ENCODE measurements at regions not wholly inside any gene's neighbourhood (a gene's known extent, or its start where the extent isn't known, plus 50 kb on each side); places are given as distances from the start of the nearest gene placed in this dataset.

DNA sequence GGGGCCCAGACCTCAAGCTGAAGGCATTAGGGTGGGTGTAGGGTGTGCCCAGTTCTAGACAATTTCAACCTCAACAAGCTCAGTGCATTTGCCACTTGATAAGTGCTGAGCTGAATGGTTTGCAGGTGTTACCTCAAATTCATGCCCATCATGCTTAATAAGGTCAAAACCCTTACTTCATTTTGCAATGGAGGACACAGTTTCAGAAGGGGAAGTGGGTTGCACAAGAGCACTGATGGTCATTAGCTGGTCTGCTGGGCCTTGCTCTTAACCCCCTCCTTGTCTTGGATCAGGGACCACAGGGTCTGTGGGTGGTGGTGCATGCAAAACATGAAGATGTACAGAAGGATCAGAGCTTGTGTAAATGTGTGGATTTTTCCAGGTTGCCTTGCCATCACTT lies 71.0 kb upstream of the SIRPA start:
- no peaks in the 10 kb centered on the region for H3K9me3 ChIP-seq (ENCODE audit: control insufficient read depth, low read depth, low read length)
- H3K4me3 ChIP-seq (ENCODE audit: low read length): no peak overlapping the region
- no peak overlapping the region for H3K9ac ChIP-seq (ENCODE audit: low read length)
- peaks cover 8% of the 10 kb centered on the region for H3K4me1 ChIP-seq (ENCODE audit: control insufficient read depth, low read depth, low read length)
- no peaks in the 10 kb centered on the region for H3K27me3 ChIP-seq (ENCODE audit: control insufficient read depth, insufficient read depth, low read length)
- H3K27ac ChIP-seq (ENCODE audit: low read length): no peak overlapping the region
- no peaks in the 10 kb centered on the region for H3K36me3 ChIP-seq (ENCODE audit: control insufficient read depth, low read depth, low read length)

DNA sequence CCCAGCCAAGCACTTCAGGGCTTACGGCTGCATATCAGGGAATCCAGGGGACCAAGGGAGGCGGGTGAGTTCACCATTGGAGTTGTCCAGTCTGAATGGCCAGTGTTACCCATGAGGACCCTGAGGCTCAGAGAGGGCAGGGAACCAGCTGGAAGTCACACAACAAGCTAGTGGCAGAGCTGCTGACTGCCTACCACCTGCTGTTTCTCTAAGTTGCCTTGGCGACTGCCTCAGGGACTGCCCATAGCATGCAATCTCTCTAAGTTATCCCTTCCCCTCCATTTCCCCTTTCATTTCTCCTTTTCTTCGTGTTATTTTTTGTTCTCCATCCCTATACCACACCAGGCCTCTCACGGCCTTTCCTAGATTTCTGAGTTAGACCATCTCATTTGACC lies 71.8 kb upstream of the SIRPA start:
- H3K9me3 ChIP-seq (ENCODE audit: control insufficient read depth, low read depth, low read length): no peaks in the 10 kb centered on the region
- no peak overlapping the region for H3K4me3 ChIP-seq (ENCODE audit: low read length)
- no peaks in the 10 kb centered on the region for H3K27me3 ChIP-seq (ENCODE audit: control insufficient read depth, insufficient read depth, low read length)
- H3K36me3 ChIP-seq (ENCODE audit: control insufficient read depth, low read depth, low read length): no peaks in the 10 kb centered on the region
- H3K9ac ChIP-seq (ENCODE audit: low read length): no peak overlapping the region
- H3K4me1 ChIP-seq (ENCODE audit: control insufficient read depth, low read depth, low read length): peaks cover 15% of the 10 kb centered on the region
- no peak overlapping the region for H3K27ac ChIP-seq (ENCODE audit: low read length)

DNA sequence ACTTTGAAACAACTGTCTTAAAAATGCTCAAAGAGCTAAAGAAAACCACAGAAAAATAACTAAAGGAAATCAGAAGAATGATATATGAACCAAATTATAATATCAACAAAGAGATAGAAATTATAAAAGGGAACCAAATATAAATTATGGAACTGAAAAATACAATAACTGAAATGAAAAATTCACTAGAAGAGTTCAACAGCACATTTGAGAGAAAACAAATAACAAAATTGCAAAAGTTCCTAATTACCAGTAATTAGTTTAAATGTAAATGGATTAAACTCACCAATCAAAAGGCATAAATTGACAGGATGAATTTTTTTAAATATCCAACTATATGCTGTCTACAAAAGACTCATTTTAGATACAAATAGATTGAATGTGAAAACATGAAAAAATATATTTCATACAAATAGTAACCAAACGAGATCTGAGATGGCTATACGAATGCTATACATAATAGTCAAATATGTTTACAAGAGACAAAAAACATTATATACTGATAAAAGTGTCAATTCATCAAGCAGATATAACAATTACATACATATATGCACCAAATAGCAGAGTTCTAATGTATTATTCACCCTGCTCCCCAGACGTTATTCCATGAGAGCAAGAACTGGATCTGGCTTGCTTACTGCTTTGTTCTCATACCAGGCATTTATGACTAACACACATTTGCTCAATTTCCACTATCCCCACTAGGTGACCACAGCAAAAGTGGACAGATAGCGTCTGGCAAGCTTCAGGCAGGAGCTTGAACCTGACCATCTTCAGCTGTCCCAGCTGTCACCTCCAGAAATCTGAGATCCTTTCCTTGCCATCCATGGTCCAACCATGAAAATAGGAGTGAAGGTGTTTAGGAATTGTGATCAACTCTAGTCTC lies 72.4 kb upstream of the SIRPA start:
- Histone ChIP-seq H3K4me3 (ENCODE audit: low read length) (no peak overlapping the region), H3K36me3 (ENCODE audit: control insufficient read depth, low read depth, low read length) (no peaks in the 10 kb centered on the region), H3K4me1 (ENCODE audit: control insufficient read depth, low read depth, low read length) (peaks cover 17% of the 10 kb centered on the region), H3K27ac (ENCODE audit: low read length) (no peak overlapping the region), H3K9me3 (ENCODE audit: control insufficient read depth, low read depth, low read length) (no peaks in the 10 kb centered on the region), H3K27me3 (ENCODE audit: control insufficient read depth, insufficient read depth, low read length) (no peaks in the 10 kb centered on the region), H3K9ac (ENCODE audit: low read length) (no peak overlapping the region)

DNA sequence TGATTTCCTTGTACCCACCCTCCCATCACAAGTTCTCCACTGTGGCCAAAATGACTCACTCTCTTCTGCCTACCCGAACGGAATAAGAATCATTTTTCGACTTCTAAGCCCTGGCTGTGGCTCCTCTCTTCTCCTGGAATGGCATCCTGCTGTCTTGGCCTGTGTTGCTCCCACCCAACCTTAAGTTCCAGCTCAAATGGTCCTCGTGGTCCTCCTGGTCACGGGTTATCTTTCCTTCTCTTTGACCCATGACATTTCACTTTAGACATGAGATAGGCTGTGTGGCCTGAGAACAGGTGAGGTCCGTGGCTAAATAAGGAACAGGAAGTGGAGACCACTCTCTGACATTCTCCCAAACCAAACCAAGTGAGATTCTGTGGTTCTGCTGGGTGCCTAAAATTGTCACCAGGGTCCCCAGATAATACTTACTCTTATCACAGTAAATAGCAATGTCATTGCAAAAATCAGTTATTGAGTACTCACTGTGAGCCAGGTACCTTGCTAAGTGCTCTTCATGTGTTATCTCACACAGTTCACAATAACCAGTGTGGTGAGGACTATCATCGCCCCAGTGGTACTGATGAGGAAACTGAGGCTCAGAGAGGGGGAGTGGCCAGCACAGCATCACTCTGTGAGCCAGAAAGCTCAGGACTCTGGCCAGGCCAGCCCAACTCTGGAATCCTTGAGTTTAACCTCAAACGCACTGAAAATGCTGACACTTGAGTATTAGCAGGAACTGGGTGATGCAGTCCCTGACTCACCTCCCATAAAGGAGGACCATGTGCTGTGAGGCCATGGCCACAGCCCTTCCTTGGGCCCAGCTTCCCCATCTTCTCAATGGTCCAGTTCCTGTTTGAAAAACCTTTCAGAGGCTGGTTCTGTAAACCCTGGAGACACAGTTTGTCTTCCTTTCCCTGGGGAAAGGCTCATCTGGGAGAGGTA lies 74.8 kb upstream of the SIRPA start:
- no peaks in the 10 kb centered on the region for H3K27me3 ChIP-seq (ENCODE audit: control insufficient read depth, insufficient read depth, low read length)
- no peaks in the 10 kb centered on the region for H3K9me3 ChIP-seq (ENCODE audit: control insufficient read depth, low read depth, low read length)
- peaks cover 24% of the 10 kb centered on the region for H3K4me1 ChIP-seq (ENCODE audit: control insufficient read depth, low read depth, low read length)
- no peak overlapping the region for H3K27ac ChIP-seq (ENCODE audit: low read length)
- H3K9ac ChIP-seq (ENCODE audit: low read length): no peak overlapping the region
- H3K4me3 ChIP-seq (ENCODE audit: low read length): no peak overlapping the region
- no peaks in the 10 kb centered on the region for H3K36me3 ChIP-seq (ENCODE audit: control insufficient read depth, low read depth, low read length)

GRCh38 chr20:1819311-1820137 lies 75.7 kb upstream of the SIRPA start:
- Histone ChIP-seq H3K27me3 (ENCODE audit: control insufficient read depth, insufficient read depth, low read length) (no peaks in the 10 kb centered on the region), H3K36me3 (ENCODE audit: control insufficient read depth, low read depth, low read length) (no peaks in the 10 kb centered on the region), H3K4me1 (ENCODE audit: control insufficient read depth, low read depth, low read length) (peaks cover 24% of the 10 kb centered on the region), H3K4me3 (ENCODE audit: low read length) (peak overlapping the region; percentile 18), H3K9ac (ENCODE audit: low read length) (no peak overlapping the region), H3K27ac (ENCODE audit: low read length) (no peak overlapping the region), H3K9me3 (ENCODE audit: control insufficient read depth, low read depth, low read length) (no peaks in the 10 kb centered on the region)

DNA sequence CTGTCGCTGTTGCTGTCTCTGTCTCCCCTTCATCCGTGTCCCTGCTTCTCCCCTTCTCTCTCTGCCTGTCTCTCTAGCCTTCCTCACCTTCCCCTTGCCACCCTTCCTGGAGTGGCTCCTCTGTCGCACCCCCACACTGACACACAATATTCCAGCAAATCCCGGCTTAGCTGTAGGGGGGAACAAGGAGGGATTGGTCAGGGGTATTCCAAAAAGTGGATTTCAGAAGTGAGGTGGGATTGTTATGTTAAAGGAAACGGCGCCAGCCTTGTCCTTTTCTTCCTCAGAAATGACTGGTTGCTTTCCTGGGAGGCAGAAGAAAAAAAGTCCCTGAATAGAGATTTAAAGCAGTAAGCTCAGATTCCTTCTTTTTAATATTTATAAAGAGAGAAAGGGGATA lies 76.3 kb upstream of the SIRPA start:
- Histone ChIP-seq H3K27me3 (ENCODE audit: control insufficient read depth, insufficient read depth, low read length) (no peaks in the 10 kb centered on the region), H3K4me3 (ENCODE audit: low read length) (peak overlapping the region; percentile 18), H3K36me3 (ENCODE audit: control insufficient read depth, low read depth, low read length) (no peaks in the 10 kb centered on the region), H3K9ac (ENCODE audit: low read length) (no peak overlapping the region), H3K9me3 (ENCODE audit: control insufficient read depth, low read depth, low read length) (no peaks in the 10 kb centered on the region), H3K27ac (ENCODE audit: low read length) (no peak overlapping the region), H3K4me1 (ENCODE audit: control insufficient read depth, low read depth, low read length) (peaks cover 24% of the 10 kb centered on the region)

DNA sequence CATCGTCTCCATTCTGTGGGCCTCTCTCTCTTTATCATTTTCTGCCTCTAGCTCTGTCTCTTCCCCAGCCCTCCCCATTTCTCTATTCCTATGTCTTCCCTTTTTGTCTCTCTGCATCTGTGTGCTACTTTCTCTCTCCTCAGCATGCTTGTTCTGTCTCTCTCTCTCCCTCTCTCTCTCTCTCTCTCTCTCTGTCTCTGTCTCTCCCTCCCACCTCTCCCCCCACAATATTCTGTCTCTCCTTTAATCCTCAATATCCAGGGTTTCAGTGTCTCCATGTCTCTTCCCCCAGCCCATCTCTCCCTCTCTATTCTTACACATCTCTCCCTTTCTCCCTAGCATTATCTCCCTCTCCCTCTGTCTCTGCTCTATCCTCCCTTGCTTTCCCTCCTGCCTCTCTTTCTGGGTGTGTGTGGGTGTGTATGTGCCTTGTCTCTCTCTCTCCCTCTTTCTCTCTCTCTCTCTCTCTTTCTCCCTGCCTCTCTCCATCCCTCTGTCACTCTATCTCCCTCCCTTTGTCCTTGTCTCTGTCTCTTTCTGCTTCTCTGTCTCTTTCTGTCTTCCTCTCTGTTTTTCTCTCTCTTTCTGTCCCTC lies 76.9 kb upstream of the SIRPA start:
- no peak overlapping the region for H3K9ac ChIP-seq (ENCODE audit: low read length)
- H3K27me3 ChIP-seq (ENCODE audit: control insufficient read depth, insufficient read depth, low read length): no peaks in the 10 kb centered on the region
- H3K9me3 ChIP-seq (ENCODE audit: control insufficient read depth, low read depth, low read length): no peaks in the 10 kb centered on the region
- no peak overlapping the region for H3K27ac ChIP-seq (ENCODE audit: low read length)
- no peaks in the 10 kb centered on the region for H3K36me3 ChIP-seq (ENCODE audit: control insufficient read depth, low read depth, low read length)
- H3K4me1 ChIP-seq (ENCODE audit: control insufficient read depth, low read depth, low read length): peaks cover 24% of the 10 kb centered on the region
- H3K4me3 ChIP-seq (ENCODE audit: low read length): peak overlapping the region; percentile 18

DNA sequence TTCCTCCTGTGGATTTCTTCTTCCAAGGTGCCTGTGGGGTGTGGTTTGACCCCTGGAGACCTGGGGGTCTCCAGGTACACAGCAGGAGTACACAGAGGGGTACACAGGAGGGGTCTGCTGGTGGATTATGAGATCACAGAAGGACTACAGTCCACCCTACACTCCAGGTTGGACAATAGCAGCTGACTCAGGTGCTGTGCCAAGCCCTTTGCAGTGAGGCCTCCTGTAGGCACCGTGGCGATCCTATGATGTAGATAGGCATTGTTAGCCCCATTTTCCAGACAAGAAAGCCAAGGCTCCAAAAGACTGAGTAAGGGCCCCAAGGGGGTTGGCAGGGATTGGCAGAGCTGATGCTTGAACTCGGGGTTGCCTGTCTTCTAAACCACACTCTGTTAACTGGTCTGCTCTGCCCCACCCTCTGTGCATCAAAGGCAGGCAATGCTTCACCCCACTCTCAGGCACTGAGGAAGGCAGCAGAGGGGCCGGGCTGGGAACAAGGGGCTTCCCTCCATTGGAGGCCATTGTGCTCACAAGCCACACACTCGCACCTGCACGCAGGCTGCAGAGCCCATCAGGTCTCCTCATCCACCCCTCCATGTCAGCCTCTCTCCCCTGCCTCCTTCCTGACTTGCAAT lies 77.5 kb upstream of the SIRPA start:
- H3K9ac ChIP-seq (ENCODE audit: low read length): no peak overlapping the region
- peaks cover 24% of the 10 kb centered on the region for H3K4me1 ChIP-seq (ENCODE audit: control insufficient read depth, low read depth, low read length)
- no peak overlapping the region for H3K27ac ChIP-seq (ENCODE audit: low read length)
- no peaks in the 10 kb centered on the region for H3K27me3 ChIP-seq (ENCODE audit: control insufficient read depth, insufficient read depth, low read length)
- no peak overlapping the region for H3K4me3 ChIP-seq (ENCODE audit: low read length)
- H3K9me3 ChIP-seq (ENCODE audit: control insufficient read depth, low read depth, low read length): no peaks in the 10 kb centered on the region
- H3K36me3 ChIP-seq (ENCODE audit: control insufficient read depth, low read depth, low read length): no peaks in the 10 kb centered on the region

- Histone ChIP-seq H3K36me3 (ENCODE audit: control insufficient read depth, low read depth, low read length) (no peaks in the 10 kb centered on the region), H3K27ac (ENCODE audit: low read length) (no peak overlapping the region), H3K27me3 (ENCODE audit: control insufficient read depth, insufficient read depth, low read length) (no peaks in the 10 kb centered on the region), H3K4me1 (ENCODE audit: control insufficient read depth, low read depth, low read length) (peaks cover 29% of the 10 kb centered on the region), H3K9me3 (ENCODE audit: control insufficient read depth, low read depth, low read length) (no peaks in the 10 kb centered on the region), H3K9ac (ENCODE audit: low read length) (no peak overlapping the region), H3K4me3 (ENCODE audit: low read length) (no peak overlapping the region)
These were observed 78.5 kb upstream of the SIRPA start for GRCh38 chr20:1816384-1817381.

Data from iPS-18a (cell line).